Lung (tissue), 11 donors: ENCODE measurements at regions not wholly inside any gene's neighbourhood (a gene's known extent, or its start where the extent isn't known, plus 50 kb on each side); places are given as distances from the start of the nearest gene placed in this dataset.

Experiments used
- ATAC-seq: fragments of 200-7000 bp; cut with Tn5 transposase; one replicate; pipeline ENCODE4 v1.9.1; 2020; ENCODE audit warnings: moderate number of reproducible peaks; ENCODE audit not compliant: insufficient read depth, low FRiP score
- DNase-seq, 3 donors: peaks; one replicate each; pipeline ENCODE4 v3.0.0-alpha.2; 2013 to 2017
- H3K27ac ChIP-seq, 2 donors: one replicate each; pipeline ENCODE4 v1.5.1; 2013; ENCODE audit warnings: mild to moderate bottlenecking in 2 of 2, moderate library complexity in 2 of 2, control low read depth in 1 of 2, inconsistent platforms in 1 of 2, low read depth in 1 of 2, low read length in 1 of 2
- H3K27me3 ChIP-seq, 3 donors: one replicate each; pipeline ENCODE4 v1.5.1; 2013; ENCODE audit warnings: low read length in 2 of 3; ENCODE audit not compliant: control insufficient read depth in 3 of 3, insufficient read depth in 3 of 3
- H3K36me3 ChIP-seq, 4 donors: one replicate each; pipeline ENCODE4 v1.5.1; 2013; ENCODE audit warnings: low read length in 4 of 4, mild to moderate bottlenecking in 1 of 4, moderate library complexity in 1 of 4; ENCODE audit not compliant: control insufficient read depth in 4 of 4, insufficient read depth in 4 of 4
- H3K4me1 ChIP-seq, 5 donors: one replicate each; pipeline ENCODE4 v1.5.1; 2013; ENCODE audit warnings: low read length in 5 of 5, mild to moderate bottlenecking in 2 of 5, moderate library complexity in 1 of 5; ENCODE audit not compliant: control insufficient read depth in 5 of 5, insufficient read depth in 5 of 5
- H3K4me3 ChIP-seq: one replicate; pipeline ENCODE4 v1.5.1; 2013; ENCODE audit warnings: mild to moderate bottlenecking, control low read depth, moderate library complexity
- H3K9ac ChIP-seq, 2 donors: one replicate each; pipeline ENCODE4 v1.5.1; 2013; ENCODE audit warnings: low read length in 2 of 2, control low read depth in 1 of 2; ENCODE audit not compliant: insufficient read depth in 1 of 2
- H3K9me3 ChIP-seq, 4 donors: one replicate each; pipeline ENCODE4 v1.5.1; 2013; ENCODE audit warnings: low read length in 3 of 4, mild to moderate bottlenecking in 1 of 4, moderate library complexity in 1 of 4; ENCODE audit not compliant: control insufficient read depth in 4 of 4, insufficient read depth in 3 of 4
- CTCF ChIP-seq: IDR thresholded peaks from 2 replicates; pipeline ENCODE4 v1.5.1; 2012; ENCODE audit warnings: mild to moderate bottlenecking; ENCODE audit errors: control extremely low read depth, extremely low read depth
- WGBS, 2 donors: extraction: QIAGEN DNeasy Blood & Tissue Kit; methylation state at CpG; one replicate each; pipeline ENCODE4 v1.1.7; 2013; 5-methylcytosine and 5-hydroxymethylcytosine counted together
- donor health status: control.
- donor health status: control.
- donor health status: Bipolar disorder and iron deficiency.
- donor health status: healthy.
- donor health status: DM: yes; HTN: yes; CAD: no.

- 6 to 9% methylated on average over 56 to 68 of the region's 68 CpGs for WGBS, 2 donors
- H3K9ac ChIP-seq, result peak overlapping the region; percentile 26 to 64
Measured at GRCh38 chr10:31603235-31604087, 284.4 kb downstream of the ZEB1 start.

GRCh38 chr10:31602541-31603234 lies 283.7 kb downstream of the ZEB1 start:
- ATAC-seq (no peak), DNase-seq (peak; percentile 80 to 89 (median 83))
- Histone ChIP-seq H3K4me1 (peaks cover 0 to 13% (median 4%) of the 10 kb centered on the region in 5 donors), H3K27me3 (no peaks in the 10 kb centered on the region), H3K9ac (peak overlapping the region; percentile 26 to 64), H3K27ac (peak overlapping the region; percentile 86), H3K4me3 (peak overlapping the region; percentile 69), H3K36me3 (no peaks in the 10 kb centered on the region), H3K9me3 (peaks cover 0 to 2% (median 0%) of the 10 kb centered on the region in 4 donors)
- TF ChIP-seq CTCF, result no peak
- 26 to 39% methylated on average over 22 of the region's 22 CpGs for WGBS, 2 donors

More at GRCh38 chr10:31603235-31604087, 284.4 kb downstream of the ZEB1 start:
- Histone ChIP-seq H3K9me3 (no peaks in the 10 kb centered on the region), H3K27ac (peak overlapping the region; percentile 86), H3K36me3 (no peaks in the 10 kb centered on the region), H3K27me3 (no peaks in the 10 kb centered on the region), H3K4me1 (peaks cover 0 to 13% (median 4%) of the 10 kb centered on the region in 5 donors), H3K4me3 (peak overlapping the region; percentile 69)
- DNase-seq (peak; percentile 94 to 96 (median 95)), ATAC-seq (peak; percentile 97)
- TF ChIP-seq CTCF, result no peak

GRCh38 chr10:31601136-31601535 lies 282.1 kb downstream of the ZEB1 start:
- TF ChIP-seq CTCF, result no peak
- H3K36me3 ChIP-seq, result no peaks in the 10 kb centered on the region
- no peak overlapping the region for H3K4me3 ChIP-seq
- 92 to 95% methylated on average over 3 of the region's 3 CpGs for WGBS, 2 donors
- H3K9me3 ChIP-seq, result peaks cover 0 to 2% (median 0%) of the 10 kb centered on the region in 4 donors
- no peak overlapping the region for H3K27ac ChIP-seq
- DNase-seq (no peak), ATAC-seq (no peak)
- H3K27me3 ChIP-seq, result no peaks in the 10 kb centered on the region
- no peak overlapping the region for H3K9ac ChIP-seq
- peaks cover 0 to 11% (median 4%) of the 10 kb centered on the region in 5 donors for H3K4me1 ChIP-seq
